HUDEP-2 (cell line): ENCODE measurements at regions not wholly inside any gene's neighbourhood (a gene's known extent, or its start where the extent isn't known, plus 50 kb on each side); places are given as distances from the start of the nearest gene placed in this dataset.
"Not testable (repeated sequence)": the region's sequence is repeated elsewhere in the genome, so short reads cannot be mapped to it uniquely, and the experiment has no call there.

Experiments used
- DNase-seq, 76 experiments: peaks; one replicate each; lab custom pipeline; 2025; ENCODE audit not compliant: unreplicated experiment in 76 of 76; lab: John Stamatoyannopoulos, UW

DNA sequence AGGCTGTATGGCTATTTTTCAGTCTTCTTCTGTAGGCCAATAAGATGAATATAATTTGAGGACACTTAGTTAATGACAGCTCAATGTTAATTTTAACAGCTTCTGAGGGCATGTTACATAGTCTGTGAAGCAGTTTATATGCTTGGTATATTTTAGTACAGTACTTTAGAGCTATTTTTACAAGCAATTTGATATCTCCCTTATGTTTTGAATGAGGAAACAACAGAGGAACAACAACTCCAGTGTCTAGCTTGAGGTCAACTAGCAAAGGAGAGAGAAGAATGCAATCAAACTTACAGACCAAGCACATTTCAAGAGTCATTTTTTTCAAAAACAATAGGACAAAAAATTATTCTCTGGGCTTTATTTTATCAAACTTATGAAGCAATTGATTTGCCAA, 469.1 kb upstream of the DCN start:
- DNase-seq: no peak

- no peak for DNase-seq
Measured at GRCh38 chr12:91643763-91644162, 461.1 kb upstream of the DCN start.

- no peak for DNase-seq
Measured at GRCh38 chr12:91640021-91640420, 457.4 kb upstream of the DCN start.

DNA sequence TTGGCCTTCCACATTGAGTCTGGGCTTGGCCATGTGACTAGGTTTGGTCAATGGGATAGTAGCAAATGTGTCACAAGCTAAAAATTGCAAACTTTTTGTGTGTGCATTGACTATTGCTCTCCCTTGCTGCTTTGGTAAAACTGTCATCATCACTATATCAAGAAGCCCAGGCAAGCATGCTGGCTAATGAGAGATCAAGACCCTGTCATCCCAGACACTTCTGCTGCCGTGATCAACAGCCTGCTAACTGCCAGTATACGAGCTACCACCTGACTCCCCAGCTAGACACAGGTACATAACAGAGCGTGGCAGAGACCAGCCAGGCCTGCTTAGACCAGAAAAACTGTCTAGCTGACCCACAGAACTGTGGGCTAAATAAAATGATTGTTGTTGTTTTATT, 456.7 kb upstream of the DCN start:
- DNase-seq: no peak

- DNase-seq: no peak
Measured at GRCh38 chr12:91637789-91638624, 455.4 kb upstream of the DCN start.

DNA sequence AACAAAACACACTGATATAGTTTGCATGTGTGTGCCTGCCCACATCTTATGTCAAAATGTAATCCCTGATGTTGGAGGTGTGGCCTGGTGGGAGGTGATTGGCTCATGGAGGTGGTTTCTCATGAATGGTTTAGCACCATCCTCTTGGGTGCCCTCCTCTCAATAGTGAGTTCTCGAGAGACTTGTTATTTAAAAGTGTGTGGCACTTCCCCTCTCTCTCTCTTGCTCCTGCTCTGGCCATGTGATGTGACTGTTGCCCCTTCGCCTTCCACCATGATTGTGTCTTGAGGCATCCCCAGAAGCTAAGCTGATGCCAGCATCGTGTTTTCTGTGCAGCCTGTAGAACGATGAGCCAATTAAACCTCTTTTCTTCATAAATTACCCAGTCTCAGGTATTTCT, 454.1 kb upstream of the DCN start:
- no peak for DNase-seq

DNA sequence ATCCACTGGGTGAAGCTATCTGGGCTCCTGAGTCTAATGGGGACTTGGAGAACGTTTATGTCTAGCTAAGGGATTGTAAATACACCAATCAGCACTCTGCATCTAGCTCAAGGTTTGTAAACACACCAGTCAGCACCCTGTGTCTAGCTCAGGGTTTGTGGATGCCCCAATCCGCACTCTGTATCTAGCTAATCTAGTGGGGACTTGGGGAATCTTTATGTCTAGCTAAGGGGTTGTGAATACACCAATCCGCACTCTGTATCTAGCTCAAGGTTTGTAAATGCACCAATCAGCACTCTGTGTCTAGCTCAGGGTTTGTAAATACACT, 451.7 kb upstream of the DCN start:
- DNase-seq: not testable (repeated sequence)

DNA sequence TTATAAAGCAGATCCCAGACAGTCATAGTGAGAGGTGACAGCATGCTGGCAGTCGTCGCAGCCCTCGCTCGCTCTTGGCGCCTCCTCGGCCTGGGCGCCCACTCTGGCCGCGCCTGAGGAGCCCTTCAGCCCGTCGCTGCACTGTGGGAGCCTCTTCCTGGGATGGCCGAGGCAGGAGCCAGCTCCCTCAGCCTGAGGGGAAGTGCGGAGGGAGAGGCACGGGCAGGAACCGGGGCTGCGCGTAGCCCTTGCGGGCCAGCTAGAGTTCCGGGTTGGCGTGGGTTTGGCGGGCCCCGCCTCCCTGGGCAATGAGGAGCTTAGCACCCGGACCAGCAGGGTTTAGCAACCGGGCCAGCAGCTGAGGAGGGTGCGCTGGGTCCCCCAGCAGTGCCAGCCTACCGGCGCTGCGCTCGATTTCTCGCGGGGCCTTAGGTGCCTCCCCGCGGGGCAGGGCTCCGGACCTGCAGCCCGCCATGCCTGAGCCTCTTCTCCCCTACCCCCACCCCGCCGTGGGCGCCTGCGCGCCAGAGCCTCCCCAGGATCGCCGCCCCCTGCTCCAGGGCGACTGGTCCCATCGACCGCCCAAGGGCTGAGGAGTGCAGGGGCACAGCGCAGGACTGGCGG, 451.2 kb upstream of the DCN start:
- DNase-seq: no peak

GRCh38 chr12:91633206-91633605, 450.6 kb upstream of the DCN start:
- no peak for DNase-seq

DNA sequence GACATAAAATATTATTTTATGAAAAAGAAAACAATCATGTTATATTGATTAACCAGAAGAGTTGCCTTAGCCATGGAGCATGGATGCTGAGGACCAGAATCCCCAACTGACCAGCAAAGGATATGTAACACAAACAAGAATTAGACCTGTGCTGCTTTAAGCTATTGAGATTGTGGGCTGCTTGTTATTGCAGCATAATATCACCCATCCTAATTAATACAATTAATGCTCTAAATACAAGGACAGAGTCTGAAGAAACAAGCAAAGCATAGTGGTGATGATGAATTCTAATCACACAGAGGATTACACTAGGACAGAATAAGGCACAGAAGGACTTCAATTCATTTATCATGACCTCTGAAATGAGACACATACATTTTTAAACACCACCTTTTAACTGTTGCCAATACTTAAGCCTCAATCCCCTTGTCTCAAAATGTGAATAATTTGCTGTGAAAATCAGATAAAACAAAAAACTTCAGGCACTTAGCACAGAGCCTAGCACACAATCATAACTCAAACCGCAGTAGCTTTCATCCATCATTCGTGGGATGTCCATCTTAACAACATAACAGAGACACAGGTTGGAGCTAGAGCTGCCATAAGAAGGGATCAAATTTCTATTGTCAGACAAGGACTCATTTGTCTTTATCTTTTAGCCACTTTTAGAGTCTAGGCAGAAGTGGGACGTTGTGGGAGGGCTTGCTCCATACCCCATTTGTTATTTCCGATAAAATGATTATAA, 449.6 kb upstream of the DCN start:
- no peak for DNase-seq

GRCh38 chr12:91630596-91631293, 448.1 kb upstream of the DCN start:
- no peak for DNase-seq

- DNase-seq: no peak
Measured at GRCh38 chr12:91630083-91630482, 447.5 kb upstream of the DCN start.

GRCh38 chr12:91629440-91629839, 446.8 kb upstream of the DCN start:
- DNase-seq: no peak

DNA sequence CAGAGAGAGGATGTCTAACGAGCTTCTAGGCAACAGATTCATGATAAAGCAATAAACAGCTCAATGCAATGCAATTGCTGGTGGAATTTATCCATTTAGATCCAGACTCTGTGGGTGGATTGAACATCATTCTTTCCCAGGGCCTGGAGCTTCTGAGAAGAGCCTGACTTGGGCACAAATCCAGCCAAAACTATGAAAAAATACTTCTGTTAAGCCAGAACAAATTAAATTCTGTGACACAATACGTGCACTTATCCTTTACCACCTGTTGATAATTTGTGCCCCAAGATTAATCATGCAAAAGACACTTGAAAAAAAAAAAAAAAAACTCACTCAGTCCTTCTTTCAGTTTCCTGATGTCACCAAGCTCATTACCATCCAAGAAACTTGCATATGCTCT, 446.0 kb upstream of the DCN start:
- DNase-seq: no peak

DNA sequence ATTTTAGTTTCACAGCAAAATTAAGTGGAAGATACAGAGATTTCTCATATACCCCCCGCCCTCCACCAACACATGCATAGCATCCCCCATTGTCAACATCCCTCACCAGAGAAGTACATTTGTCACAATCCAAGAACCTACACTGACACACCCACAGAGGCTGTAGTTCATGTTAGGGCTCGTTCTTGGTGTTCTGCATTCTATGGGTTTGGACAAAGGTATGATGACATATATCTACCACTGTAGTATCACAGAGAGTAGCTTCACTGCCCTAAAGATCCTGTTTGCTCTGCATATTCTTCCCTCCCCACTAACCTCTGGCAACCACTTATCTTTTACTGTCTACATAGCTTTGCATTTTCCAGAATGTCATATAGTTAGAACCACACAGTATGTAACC, 444.6 kb upstream of the DCN start:
- DNase-seq: no peak

GRCh38 chr12:91622981-91623380, 440.4 kb upstream of the DCN start:
- DNase-seq: no peak

- no peak for DNase-seq
Measured at GRCh38 chr12:91622037-91622436, 439.4 kb upstream of the DCN start.

GRCh38 chr12:91620992-91621391, 438.4 kb upstream of the DCN start:
- DNase-seq: no peak

DNA sequence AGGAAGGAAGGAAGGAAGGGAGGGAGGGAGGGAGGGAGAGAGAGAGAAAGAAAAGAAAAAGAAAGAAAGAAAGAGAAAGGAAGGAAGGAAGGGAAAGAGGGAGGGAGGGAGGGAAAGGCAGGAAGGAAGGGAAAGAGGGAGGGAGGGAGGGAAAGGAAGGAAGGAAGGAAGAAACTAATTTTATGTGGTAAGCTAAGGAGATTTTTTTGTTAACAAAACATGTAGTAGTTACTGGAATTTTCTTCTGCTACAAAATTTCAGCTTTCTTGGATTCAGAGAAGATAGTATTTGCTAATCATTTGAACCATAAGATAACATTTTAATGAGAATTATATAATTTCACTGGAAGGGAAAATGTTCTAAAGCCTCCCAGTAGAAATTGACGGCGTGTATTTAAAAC, 437.8 kb upstream of the DCN start:
- no peak for DNase-seq

- no peak for DNase-seq
Measured at GRCh38 chr12:91618281-91618680, 435.7 kb upstream of the DCN start.

DNA sequence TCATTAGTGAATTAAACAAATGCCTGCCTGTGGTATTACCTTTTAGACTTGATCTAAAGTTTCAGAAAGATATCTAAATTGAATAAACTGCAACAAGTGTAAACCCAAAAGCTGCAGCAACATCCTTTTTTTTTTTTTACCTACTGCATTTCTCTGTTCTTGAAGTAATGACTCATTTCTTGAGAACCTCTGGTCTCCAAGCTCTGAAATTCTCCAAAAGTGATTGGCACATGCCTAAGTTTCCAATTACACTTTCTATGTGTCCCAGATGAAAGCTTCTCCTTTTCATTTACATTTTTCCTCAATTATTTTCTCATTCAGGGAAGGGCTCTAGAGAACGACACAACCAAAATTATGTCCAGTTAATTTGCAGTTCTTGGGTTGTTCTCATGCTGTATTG, 435.2 kb upstream of the DCN start:
- no peak for DNase-seq
